ENCODE measurements at regions not wholly inside any gene's neighbourhood (a gene's known extent, or its start where the extent isn't known, plus 50 kb on each side); places are given as distances from the start of the nearest gene placed in this dataset.

DNA sequence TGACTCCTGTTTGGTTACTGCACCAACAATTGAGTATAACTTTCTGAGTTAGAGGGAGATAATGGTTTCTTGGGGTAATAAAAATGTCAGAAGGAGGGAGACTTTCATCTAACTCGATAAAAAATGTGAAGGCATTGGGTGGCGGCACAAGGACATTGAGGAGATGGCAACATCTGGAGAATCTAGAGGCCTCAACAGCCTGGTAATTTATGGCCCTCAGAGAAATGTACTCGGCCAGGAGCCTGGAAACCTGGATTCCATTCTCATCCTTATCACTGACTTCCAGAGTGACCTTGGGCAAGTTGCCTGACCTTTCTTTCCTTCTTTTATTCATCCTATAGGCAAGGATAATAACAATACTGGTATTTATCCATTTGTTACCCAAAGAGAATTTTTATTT lies 173.5 kb upstream of the MEX3C start:
- no peaks in the 10 kb centered on the region for H3K36me3 ChIP-seq
- no peak overlapping the region for H3K4me3 ChIP-seq
- no peaks in the 10 kb centered on the region for H3K9me3 ChIP-seq
- H3K27me3 ChIP-seq = no peaks in the 10 kb centered on the region
- DNase-seq = no peak

DNA sequence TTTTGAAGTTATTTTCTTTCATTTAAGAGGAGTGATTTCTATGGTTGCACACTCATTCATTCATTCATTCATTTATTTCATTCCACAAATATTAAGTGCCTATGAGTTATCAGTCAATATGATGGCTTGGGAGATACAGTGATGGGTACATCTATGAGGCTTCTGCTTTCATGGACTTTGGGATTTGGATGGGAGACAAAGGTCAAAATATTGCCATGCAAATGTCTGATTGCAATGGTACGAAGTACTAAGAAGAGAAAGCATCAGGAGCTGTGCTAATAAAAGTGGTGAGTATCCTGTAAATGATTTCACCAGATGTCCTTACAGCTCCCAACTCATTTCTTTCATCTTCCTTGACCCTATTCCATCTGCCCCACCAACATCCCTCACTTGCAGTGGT lies 174.4 kb upstream of the MEX3C start:
- Histone ChIP-seq H3K36me3 (no peaks in the 10 kb centered on the region), H3K9me3 (no peaks in the 10 kb centered on the region), H3K4me3 (no peak overlapping the region), H3K27me3 (no peaks in the 10 kb centered on the region)
- DNase-seq = no peak

DNA sequence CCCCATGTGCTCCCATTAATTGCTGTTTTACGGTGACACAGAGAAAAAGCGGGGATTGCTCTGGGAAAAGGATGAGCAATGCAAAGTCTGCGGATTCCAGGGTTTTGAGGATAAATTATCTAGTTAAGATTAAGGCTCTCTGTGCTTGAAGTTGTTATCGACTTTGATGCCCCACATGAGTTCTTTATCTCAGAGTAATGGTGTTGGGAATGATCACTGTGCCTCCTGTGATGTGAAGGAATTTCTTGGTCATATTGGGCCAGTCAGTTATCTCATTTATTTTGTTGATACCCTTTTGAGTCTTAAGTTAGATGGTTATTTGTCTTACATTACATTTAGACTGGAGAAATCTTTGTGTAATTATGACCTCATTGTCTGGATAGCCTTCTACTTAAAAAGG lies 184.6 kb upstream of the MEX3C start:
- no peak overlapping the region for H3K4me3 ChIP-seq
- H3K27me3 ChIP-seq = no peaks in the 10 kb centered on the region
- DNase-seq = no peak
- H3K9me3 ChIP-seq = no peaks in the 10 kb centered on the region
- H3K36me3 ChIP-seq = no peaks in the 10 kb centered on the region

- Histone ChIP-seq H3K9me3 (no peaks in the 10 kb centered on the region), H3K27me3 (no peaks in the 10 kb centered on the region), H3K36me3 (no peaks in the 10 kb centered on the region), H3K4me3 (no peak overlapping the region)
- no peak for DNase-seq
Observed at GRCh38 chr18:51383116-51383515, 185.6 kb upstream of the MEX3C start.

DNA sequence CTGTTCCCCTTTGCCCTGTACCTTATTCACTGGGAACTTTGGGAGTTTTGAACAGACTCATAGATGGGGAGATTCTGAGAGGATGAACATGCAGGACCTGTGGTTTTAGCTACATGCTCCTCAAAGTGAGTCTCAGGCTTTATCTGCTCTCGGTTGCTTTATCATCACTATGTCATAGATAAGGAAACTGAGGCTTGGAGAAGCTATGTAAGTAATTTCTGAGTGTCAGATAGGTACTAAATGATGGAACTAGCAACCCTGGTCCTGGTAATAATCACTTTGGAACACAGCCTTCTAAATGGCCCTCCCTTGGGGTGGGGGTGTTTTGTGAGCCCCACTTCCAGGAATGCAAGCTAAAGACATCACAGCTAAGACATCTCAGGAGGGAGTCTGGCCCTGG lies 186.2 kb upstream of the MEX3C start:
- Histone ChIP-seq H3K27me3 (no peaks in the 10 kb centered on the region), H3K9me3 (no peaks in the 10 kb centered on the region), H3K4me3 (no peak overlapping the region), H3K36me3 (no peaks in the 10 kb centered on the region)
- DNase-seq = no peak

GRCh38 chr18:51385270-51385669 lies 187.8 kb upstream of the MEX3C start:
- Histone ChIP-seq H3K36me3 (no peaks in the 10 kb centered on the region), H3K27me3 (no peaks in the 10 kb centered on the region), H3K4me3 (no peak overlapping the region)

DNA sequence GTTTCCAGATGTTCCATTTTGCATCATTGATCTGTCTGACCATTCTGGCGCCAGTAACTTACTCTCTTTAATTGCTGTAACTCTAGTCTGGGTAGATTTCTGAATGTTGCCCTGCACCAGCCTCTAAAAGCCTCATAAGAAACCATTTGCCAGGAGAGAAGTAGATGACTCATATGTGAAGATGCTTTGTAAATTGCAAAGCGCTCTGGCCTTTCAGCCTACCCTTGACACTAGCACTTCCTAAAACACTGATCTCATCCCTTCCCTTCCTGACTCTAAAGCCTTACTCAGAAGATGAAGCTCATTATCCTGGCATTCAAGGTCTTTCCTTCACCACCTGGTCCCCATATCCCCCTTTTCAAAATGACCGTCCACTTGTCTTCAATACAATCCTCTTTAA lies 193.2 kb upstream of the MEX3C start:
- Histone ChIP-seq H3K36me3 (no peaks in the 10 kb centered on the region), H3K9me3 (no peaks in the 10 kb centered on the region), H3K4me3 (no peak overlapping the region), H3K27me3 (no peaks in the 10 kb centered on the region)
- no peak for DNase-seq

More at GRCh38 chr18:51385270-51385669, 187.8 kb upstream of the MEX3C start:
- H3K9me3 ChIP-seq = no peaks in the 10 kb centered on the region
- no peak for DNase-seq

GRCh38 chr18:51391215-51391614 lies 193.7 kb upstream of the MEX3C start:
- no peak for DNase-seq
- H3K36me3 ChIP-seq = no peaks in the 10 kb centered on the region
- no peak overlapping the region for H3K4me3 ChIP-seq
- H3K27me3 ChIP-seq = no peaks in the 10 kb centered on the region
- H3K9me3 ChIP-seq = no peaks in the 10 kb centered on the region

DNA sequence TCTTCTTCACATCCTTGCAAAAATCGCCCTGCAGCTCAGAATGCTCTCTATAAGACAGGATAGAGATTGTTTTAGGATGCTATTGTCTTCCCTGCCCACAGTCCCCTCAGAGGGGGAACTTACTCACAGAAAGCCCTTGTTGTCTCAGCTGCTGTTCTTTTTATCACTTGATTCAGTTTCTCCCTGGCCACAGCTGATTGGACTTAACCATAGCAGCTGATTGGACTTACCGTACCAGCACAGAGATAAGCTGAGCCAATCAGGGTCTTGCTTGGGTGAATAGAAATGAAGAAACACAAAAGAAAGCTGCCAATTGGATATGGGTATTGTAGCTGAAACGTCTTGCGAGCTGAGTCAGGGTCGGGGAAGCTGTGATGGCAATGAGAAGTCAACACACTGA lies 194.2 kb upstream of the MEX3C start:
- no peaks in the 10 kb centered on the region for H3K36me3 ChIP-seq
- no peak overlapping the region for H3K4me3 ChIP-seq
- DNase-seq = no peak
- no peaks in the 10 kb centered on the region for H3K27me3 ChIP-seq
- H3K9me3 ChIP-seq = no peaks in the 10 kb centered on the region

DNA sequence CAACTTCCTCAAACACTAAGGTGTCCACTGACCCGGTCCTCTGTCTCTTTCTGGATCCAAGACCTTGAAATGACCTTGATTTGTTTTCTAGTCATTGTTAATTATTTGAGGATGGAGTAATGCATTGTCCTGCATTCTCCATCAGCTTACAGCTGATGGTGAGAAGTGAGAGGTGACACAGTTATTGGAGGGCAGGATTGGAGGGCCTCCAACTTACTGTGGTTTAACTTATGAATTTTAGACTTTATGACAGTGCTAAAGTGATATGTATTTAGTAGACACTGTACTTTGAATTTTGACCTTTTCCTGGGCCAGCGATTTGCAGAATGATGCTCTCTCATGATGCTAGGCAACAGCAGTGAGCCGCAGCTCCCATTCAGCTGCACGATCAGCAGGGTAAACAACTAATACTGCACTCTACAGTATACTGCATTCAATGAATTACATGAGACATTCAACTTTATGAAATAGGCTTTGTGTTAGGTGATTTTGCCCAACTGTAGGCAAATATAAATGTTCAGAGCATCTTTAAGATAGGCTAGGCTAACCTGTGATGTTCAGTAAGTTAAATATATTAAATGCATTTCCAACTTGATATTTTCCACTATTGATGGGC lies 200.0 kb upstream of the MEX3C start:
- DNase-seq = no peak
- Histone ChIP-seq H3K4me3 (no peak overlapping the region), H3K27me3 (no peaks in the 10 kb centered on the region), H3K36me3 (no peaks in the 10 kb centered on the region), H3K9me3 (no peaks in the 10 kb centered on the region)

- Histone ChIP-seq H3K27me3 (no peaks in the 10 kb centered on the region), H3K9me3 (no peaks in the 10 kb centered on the region), H3K36me3 (no peaks in the 10 kb centered on the region), H3K4me3 (no peak overlapping the region)
- DNase-seq = no peak
Observed at GRCh38 chr18:51398104-51398503, 200.6 kb upstream of the MEX3C start.

DNA sequence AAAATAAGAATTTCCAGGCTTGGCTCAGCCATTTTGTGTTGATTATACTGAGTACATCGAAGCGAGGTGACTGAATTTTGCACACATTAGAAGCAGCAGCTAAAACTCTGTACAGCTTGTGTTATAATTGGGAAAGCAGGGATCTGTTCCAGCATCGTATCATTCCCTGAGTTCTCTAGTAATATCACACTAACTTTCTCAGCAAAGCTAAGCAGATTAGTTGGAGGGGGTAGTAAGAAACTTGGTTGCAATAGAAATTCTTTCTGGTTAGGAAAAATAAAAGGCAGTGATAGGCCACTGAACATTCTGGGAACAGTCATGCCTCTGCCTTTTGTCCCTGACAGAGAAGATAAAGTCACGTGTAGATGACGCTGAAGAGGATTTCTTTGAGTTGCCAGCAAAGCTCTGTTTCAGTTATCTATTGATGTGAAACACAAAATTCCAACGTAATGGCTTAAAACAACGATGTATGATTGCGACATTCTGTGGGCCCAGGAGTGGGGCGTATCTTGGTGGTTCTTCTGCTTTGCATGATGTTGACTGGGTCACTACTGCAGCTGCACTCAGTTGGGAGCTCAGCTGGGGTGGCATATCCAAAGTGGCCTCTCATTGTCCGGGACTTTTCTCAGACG lies 202.1 kb upstream of the MEX3C start:
- no peak overlapping the region for H3K4me3 ChIP-seq
- DNase-seq = no peak
- H3K27me3 ChIP-seq = no peaks in the 10 kb centered on the region

DNA sequence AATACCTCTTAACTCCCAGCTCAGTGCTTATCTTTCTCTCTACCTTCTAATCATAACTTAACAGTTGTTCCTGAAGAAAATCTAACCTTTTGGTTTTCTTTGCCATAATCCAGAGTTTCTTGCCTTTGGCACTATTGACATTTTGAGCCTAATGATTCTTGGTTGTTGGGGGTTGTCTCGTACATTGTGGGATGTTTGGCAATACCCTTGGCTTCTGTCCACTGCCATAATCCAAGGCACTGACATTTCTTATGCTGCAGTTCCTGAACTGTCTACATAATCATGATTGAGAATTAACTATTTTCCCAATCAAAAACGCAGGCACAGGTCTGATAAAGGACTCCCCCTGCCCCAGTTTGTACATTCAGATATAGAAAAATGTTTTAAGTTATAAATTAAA lies 203.2 kb upstream of the MEX3C start:
- Histone ChIP-seq H3K27me3 (no peaks in the 10 kb centered on the region), H3K36me3 (no peaks in the 10 kb centered on the region), H3K4me3 (no peak overlapping the region), H3K9me3 (no peaks in the 10 kb centered on the region)
- no peak for DNase-seq

More for the DNA sequence above, 202.1 kb upstream of the MEX3C start:
- no peaks in the 10 kb centered on the region for H3K9me3 ChIP-seq
- no peaks in the 10 kb centered on the region for H3K36me3 ChIP-seq

- no peaks in the 10 kb centered on the region for H3K9me3 ChIP-seq
- no peak overlapping the region for H3K4me3 ChIP-seq
- H3K27me3 ChIP-seq = no peaks in the 10 kb centered on the region
- no peak for DNase-seq
- H3K36me3 ChIP-seq = no peaks in the 10 kb centered on the region
Observed at GRCh38 chr18:51401912-51402311, 204.4 kb upstream of the MEX3C start.

- Histone ChIP-seq H3K4me3 (no peak overlapping the region), H3K9me3 (no peaks in the 10 kb centered on the region), H3K27me3 (no peaks in the 10 kb centered on the region), H3K36me3 (no peaks in the 10 kb centered on the region)
- DNase-seq = no peak
Observed at GRCh38 chr18:51404620-51405019, 207.1 kb upstream of the MEX3C start.

DNA sequence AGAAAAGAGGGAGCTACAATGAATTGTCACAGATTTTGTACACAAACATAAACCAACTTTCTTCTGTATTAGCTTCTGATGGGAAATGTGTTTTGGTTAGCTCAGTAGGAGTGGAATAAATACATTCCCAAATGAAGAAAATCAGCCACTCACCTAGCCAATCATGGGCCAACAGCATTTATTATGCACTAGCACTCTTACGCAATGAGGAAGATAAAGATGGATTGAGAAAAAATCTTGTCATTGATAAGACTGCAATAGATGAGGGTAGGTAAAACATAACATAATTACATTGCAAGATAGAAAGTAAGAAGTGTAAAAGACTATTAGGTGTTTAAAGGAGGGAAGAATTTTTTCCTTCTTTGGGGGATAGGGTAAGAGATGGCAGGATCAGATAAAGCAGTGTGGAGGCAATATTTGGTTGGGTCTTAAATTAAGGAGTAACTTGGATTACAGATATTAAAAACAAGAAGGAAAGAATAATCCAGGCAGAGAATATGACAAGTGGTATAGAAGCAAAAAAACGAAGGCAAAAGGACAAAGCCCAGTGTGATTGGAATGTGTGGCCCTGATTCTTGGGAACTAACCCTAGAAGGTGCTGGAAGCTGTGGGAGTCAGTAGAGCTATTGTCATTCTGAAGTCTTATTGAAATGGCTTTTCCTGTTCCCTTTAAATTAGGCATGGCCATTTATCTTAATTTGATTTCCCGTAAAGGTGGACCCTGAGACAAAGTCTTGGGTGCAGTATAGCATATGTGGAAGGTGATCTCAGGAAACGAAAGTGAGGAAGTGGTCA lies 208.4 kb upstream of the MEX3C start:
- Histone ChIP-seq H3K36me3 (no peaks in the 10 kb centered on the region), H3K9me3 (no peaks in the 10 kb centered on the region), H3K4me3 (no peak overlapping the region), H3K27me3 (no peaks in the 10 kb centered on the region)
- no peak for DNase-seq

DNA sequence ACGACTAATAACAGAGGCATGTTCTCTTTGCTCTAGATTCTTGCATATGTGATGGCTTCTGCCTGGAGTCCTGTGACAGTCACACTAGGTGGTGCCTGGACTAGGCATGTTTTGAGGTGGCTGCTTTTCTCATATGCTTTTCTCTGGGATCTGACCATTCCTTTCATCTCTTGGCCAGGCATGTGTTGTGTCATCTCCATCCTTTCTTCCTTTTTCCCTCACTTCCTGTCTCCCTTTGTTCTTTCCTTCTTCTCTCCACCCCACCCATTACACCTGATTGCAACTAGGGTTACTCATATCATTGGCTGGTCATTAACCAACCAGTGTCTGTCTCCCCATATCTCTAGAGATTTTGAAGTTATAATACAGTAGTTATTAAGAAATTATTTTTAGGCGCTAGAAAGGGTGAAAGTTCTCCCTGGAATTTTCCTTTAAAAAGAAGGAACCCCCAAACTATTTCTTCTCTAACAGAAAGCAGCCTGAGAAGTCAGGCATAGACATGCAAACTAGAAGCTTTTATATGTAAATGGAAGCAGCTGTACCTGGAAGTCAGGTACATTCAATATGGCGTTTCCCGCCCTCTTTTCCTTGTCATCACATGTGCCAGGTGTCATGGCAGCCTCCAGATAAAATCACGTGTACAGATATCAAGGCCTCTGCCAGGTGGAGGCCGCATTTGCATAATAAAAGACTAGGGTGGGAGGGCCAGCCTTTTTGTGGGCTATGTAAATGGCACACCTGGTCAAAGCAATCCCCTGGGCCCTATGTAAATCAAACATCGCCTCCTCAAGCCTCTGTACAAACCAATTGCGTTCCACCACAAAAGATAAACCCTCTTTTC lies 220.4 kb upstream of the MEX3C start:
- H3K36me3 ChIP-seq = no peaks in the 10 kb centered on the region
- DNase-seq = no peak
- H3K27me3 ChIP-seq = no peaks in the 10 kb centered on the region
- no peak overlapping the region for H3K4me3 ChIP-seq
- no peaks in the 10 kb centered on the region for H3K9me3 ChIP-seq

Data from MG63 (cell line).